ENCODE measurements at regions not wholly inside any gene's neighbourhood (a gene's known extent, or its start where the extent isn't known, plus 50 kb on each side); places are given as distances from the start of the nearest gene placed in this dataset.

GRCh38 chr10:63862860-63863259 is 341.7 kb downstream of the REEP3 start:
- TF ChIP-seq CTCF (IDR thresholded peaks at IDR 0.05; ENCODE audit: low read depth, low read length): no peak
- TF ChIP-seq EZH2phosphoT487 (IDR thresholded peaks at IDR 0.05; ENCODE audit: low read depth): no peak
